ENCODE measurements at regions not wholly inside any gene's neighbourhood (a gene's known extent, or its start where the extent isn't known, plus 50 kb on each side); places are given as distances from the start of the nearest gene placed in this dataset.

GRCh38 chr9:96130970-96131369 lies 171.0 kb downstream of the HSD17B3 start:
- no peaks in the 10 kb centered on the region for H3K9me3 ChIP-seq (replicated peaks)
- no peaks in the 10 kb centered on the region for H3K4me1 ChIP-seq
- peaks cover 39% of the 10 kb centered on the region for H3K27me3 ChIP-seq (ENCODE audit: low read depth)
- H3K4me3 ChIP-seq = no peak overlapping the region
- intact Hi-C loops (cut with micrococcal nuclease) = no loop called here
- TF ChIP-seq, protein P1, sequence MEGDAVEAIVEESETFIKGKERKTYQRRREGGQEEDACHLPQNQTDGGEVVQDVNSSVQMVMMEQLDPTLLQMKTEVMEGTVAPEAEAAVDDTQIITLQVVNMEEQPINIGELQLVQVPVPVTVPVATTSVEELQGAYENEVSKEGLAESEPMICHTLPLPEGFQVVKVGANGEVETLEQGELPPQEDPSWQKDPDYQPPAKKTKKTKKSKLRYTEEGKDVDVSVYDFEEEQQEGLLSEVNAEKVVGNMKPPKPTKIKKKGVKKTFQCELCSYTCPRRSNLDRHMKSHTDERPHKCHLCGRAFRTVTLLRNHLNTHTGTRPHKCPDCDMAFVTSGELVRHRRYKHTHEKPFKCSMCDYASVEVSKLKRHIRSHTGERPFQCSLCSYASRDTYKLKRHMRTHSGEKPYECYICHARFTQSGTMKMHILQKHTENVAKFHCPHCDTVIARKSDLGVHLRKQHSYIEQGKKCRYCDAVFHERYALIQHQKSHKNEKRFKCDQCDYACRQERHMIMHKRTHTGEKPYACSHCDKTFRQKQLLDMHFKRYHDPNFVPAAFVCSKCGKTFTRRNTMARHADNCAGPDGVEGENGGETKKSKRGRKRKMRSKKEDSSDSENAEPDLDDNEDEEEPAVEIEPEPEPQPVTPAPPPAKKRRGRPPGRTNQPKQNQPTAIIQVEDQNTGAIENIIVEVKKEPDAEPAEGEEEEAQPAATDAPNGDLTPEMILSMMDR (IDR thresholded peaks at IDR 0.05; ENCODE audit: borderline replicate concordance) = no peak
- no peak for DNase-seq
- no peaks in the 10 kb centered on the region for H3K36me3 ChIP-seq
- no peak overlapping the region for H3K27ac ChIP-seq (replicated peaks)

- H3K4me1 ChIP-seq = no peaks in the 10 kb centered on the region
- intact Hi-C loops (cut with micrococcal nuclease) = no loop called here
- no peaks in the 10 kb centered on the region for H3K36me3 ChIP-seq
- H3K27ac ChIP-seq (replicated peaks) = no peak overlapping the region
- TF ChIP-seq, protein P1 (IDR thresholded peaks at IDR 0.05; ENCODE audit: borderline replicate concordance) = no peak
- DNase-seq = no peak
- no peaks in the 10 kb centered on the region for H3K9me3 ChIP-seq (replicated peaks)
- no peak overlapping the region for H3K4me3 ChIP-seq
- peaks cover 39% of the 10 kb centered on the region for H3K27me3 ChIP-seq (ENCODE audit: low read depth)
These were observed 172.2 kb downstream of the HSD17B3 start for GRCh38 chr9:96129747-96130146.

GRCh38 chr9:96128880-96129279 lies 173.1 kb downstream of the HSD17B3 start:
- no peaks in the 10 kb centered on the region for H3K9me3 ChIP-seq (replicated peaks)
- H3K4me3 ChIP-seq = no peak overlapping the region
- no peak for DNase-seq
- peaks cover 39% of the 10 kb centered on the region for H3K27me3 ChIP-seq (ENCODE audit: low read depth)
- TF ChIP-seq, protein P1 (IDR thresholded peaks at IDR 0.05; ENCODE audit: borderline replicate concordance) = no peak
- no peaks in the 10 kb centered on the region for H3K36me3 ChIP-seq
- no peak overlapping the region for H3K27ac ChIP-seq (replicated peaks)
- intact Hi-C loops (cut with micrococcal nuclease) = no loop called here
- no peaks in the 10 kb centered on the region for H3K4me1 ChIP-seq

DNA sequence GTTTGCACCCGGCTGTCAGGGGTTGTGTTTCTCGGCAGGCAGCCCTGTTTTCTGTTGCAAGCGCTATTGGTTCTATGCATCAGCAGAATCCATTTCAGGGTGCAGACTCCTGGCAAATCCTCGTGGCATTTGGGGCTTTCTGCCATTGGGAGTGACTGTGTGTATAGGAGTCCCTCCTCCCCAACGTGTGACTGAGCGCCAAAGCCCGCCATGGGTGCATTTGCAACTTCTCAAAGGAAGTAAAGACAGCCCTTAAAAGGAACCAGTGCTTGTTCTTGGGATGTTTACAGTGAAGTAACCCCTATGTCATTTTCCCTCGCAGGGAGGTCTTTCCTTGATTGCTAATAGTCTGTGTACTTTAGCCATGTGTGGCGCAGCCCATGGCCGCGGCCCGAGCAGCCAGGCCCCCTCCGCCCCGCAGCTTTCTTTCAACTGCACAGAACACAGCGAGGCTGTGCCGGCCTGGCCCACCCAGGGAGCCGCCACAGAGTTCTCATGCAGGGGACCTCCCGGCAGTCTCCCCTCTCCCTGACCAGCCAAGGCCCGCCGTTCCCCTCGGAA lies 175.6 kb downstream of the HSD17B3 start:
- TF ChIP-seq, protein P1 (IDR thresholded peaks at IDR 0.05; ENCODE audit: borderline replicate concordance) = no peak
- intact Hi-C loops (cut with micrococcal nuclease) = no loop called here
- no peaks in the 10 kb centered on the region for H3K36me3 ChIP-seq
- no peak for DNase-seq
- no peak overlapping the region for H3K27ac ChIP-seq (replicated peaks)
- no peaks in the 10 kb centered on the region for H3K4me1 ChIP-seq
- no peak overlapping the region for H3K4me3 ChIP-seq
- H3K27me3 ChIP-seq (ENCODE audit: low read depth) = peaks cover 39% of the 10 kb centered on the region
- H3K9me3 ChIP-seq (replicated peaks) = no peaks in the 10 kb centered on the region

- H3K27me3 ChIP-seq (ENCODE audit: low read depth) = peaks cover 36% of the 10 kb centered on the region
- intact Hi-C loops (cut with micrococcal nuclease) = no loop called here
- H3K4me1 ChIP-seq = no peaks in the 10 kb centered on the region
- no peak overlapping the region for H3K4me3 ChIP-seq
- TF ChIP-seq, protein P1 (IDR thresholded peaks at IDR 0.05; ENCODE audit: borderline replicate concordance) = no peak
- DNase-seq = no peak
- H3K27ac ChIP-seq (replicated peaks) = no peak overlapping the region
- H3K36me3 ChIP-seq = no peaks in the 10 kb centered on the region
- no peaks in the 10 kb centered on the region for H3K9me3 ChIP-seq (replicated peaks)
These were observed 176.4 kb downstream of the HSD17B3 start for GRCh38 chr9:96125624-96126023.

All from left ventricle myocardium inferior (tissue), 1 donor.